Liver (tissue), 7 donors: ENCODE measurements at regions not wholly inside any gene's neighbourhood (a gene's known extent, or its start where the extent isn't known, plus 50 kb on each side); places are given as distances from the start of the nearest gene placed in this dataset.

Source experiments
- DNase-seq: peaks from one replicate; pipeline ENCODE4 v3.0.0-alpha.2; 2017; ENCODE audit warnings: low spot score
- H3K27ac ChIP-seq, 2 donors: one replicate each; pipeline ENCODE4 v1.7.0; 2013; ENCODE audit warnings: inconsistent platforms in 2 of 2, low read length in 2 of 2, control low read depth in 1 of 2, low read depth in 1 of 2, mild to moderate bottlenecking in 1 of 2
- H3K27me3 ChIP-seq, 4 donors: one replicate each; pipeline versions ENCODE4 v1.6.1 to v1.7.0; 2013; ENCODE audit warnings: low read length in 3 of 4, inconsistent platforms in 1 of 4, mild to moderate bottlenecking in 1 of 4, moderate library complexity in 1 of 4; ENCODE audit not compliant: control insufficient read depth in 4 of 4, insufficient read depth in 4 of 4
- H3K36me3 ChIP-seq, 4 donors: one replicate each; pipeline versions ENCODE4 v1.6.1 to v1.7.0; 2013; ENCODE audit warnings: low read length in 3 of 4, mild to moderate bottlenecking in 3 of 4, low read depth in 1 of 4, moderate library complexity in 1 of 4; ENCODE audit not compliant: control insufficient read depth in 4 of 4, insufficient read depth in 3 of 4
- H3K4me1 ChIP-seq, 4 donors: one replicate each; pipeline versions ENCODE4 v1.6.1 to v1.7.0; 2013; ENCODE audit warnings: low read length in 3 of 4, mild to moderate bottlenecking in 3 of 4, moderate library complexity in 1 of 4; ENCODE audit not compliant: control insufficient read depth in 4 of 4, insufficient read depth in 4 of 4
- H3K4me3 ChIP-seq, 3 donors: one replicate each; pipeline versions ENCODE4 v1.6.1 to v1.7.0; 2013; ENCODE audit warnings: low read length in 3 of 3, control low read depth in 1 of 3, low read depth in 1 of 3, mild to moderate bottlenecking in 1 of 3
- H3K9ac ChIP-seq, 2 donors: one replicate each; pipeline ENCODE4 v1.7.0; 2013; ENCODE audit warnings: low read length in 2 of 2, mild to moderate bottlenecking in 2 of 2, moderate library complexity in 2 of 2, control low read depth in 1 of 2, low read depth in 1 of 2
- H3K9me3 ChIP-seq, 4 donors: one replicate each; pipeline versions ENCODE4 v1.6.1 to v1.7.0; 2013; ENCODE audit warnings: low read length in 3 of 4; ENCODE audit not compliant: control insufficient read depth in 4 of 4
- EGR1 ChIP-seq, 2 donors: IDR thresholded peaks; 2 replicates each; pipeline ENCODE4 v1.6.1; 2016 to 2018; ENCODE audit warnings: antibody characterized with exemption in 2 of 2, low read depth in 2 of 2
- FOXA2 ChIP-seq: IDR thresholded peaks from 2 replicates; pipeline ENCODE4 v1.6.1; 2016; ENCODE audit warnings: antibody characterized with exemption
- GABPA ChIP-seq, 2 donors: IDR thresholded peaks in 1 of 2; conservative IDR thresholded peaks in 1 of 2; 2 replicates each; pipeline ENCODE4 v1.6.1; 2016; ENCODE audit warnings: antibody characterized with exemption in 2 of 2, mild to moderate bottlenecking in 1 of 2, moderate library complexity in 1 of 2
- HNF4A ChIP-seq, 2 donors: conservative IDR thresholded peaks; 2 replicates each; pipeline ENCODE4 v1.6.1; 2016; ENCODE audit warnings: antibody characterized with exemption in 2 of 2, mild to moderate bottlenecking in 2 of 2
- HNF4G ChIP-seq: IDR thresholded peaks from 2 replicates; pipeline ENCODE4 v1.6.1; 2016; ENCODE audit warnings: antibody characterized with exemption
- JUND ChIP-seq, 2 donors: IDR thresholded peaks; 2 replicates each; pipeline ENCODE4 v1.6.1; 2016; ENCODE audit warnings: antibody characterized with exemption in 2 of 2
- NR2F2 ChIP-seq: IDR thresholded peaks from 2 replicates; pipeline ENCODE4 v1.6.1; 2016; ENCODE audit warnings: antibody characterized with exemption
- REST ChIP-seq: IDR thresholded peaks from 2 replicates; pipeline ENCODE4 v1.6.1; 2016; ENCODE audit warnings: antibody characterized with exemption, mild to moderate bottlenecking
- RXRA ChIP-seq, 2 donors: IDR thresholded peaks; 2 replicates each; pipeline ENCODE4 v1.6.1; 2017 to 2018; ENCODE audit warnings: antibody characterized with exemption in 2 of 2, mild to moderate bottlenecking in 1 of 2
- SP1 ChIP-seq: IDR thresholded peaks from 2 replicates; pipeline ENCODE4 v1.6.1; 2018; ENCODE audit warnings: antibody characterized with exemption, mild to moderate bottlenecking
- TAF1 ChIP-seq: conservative IDR thresholded peaks from 2 replicates; pipeline ENCODE4 v1.6.1; 2016; ENCODE audit warnings: antibody characterized with exemption, mild to moderate bottlenecking
- ZBTB33 ChIP-seq: IDR thresholded peaks from 2 replicates; pipeline ENCODE4 v1.6.1; 2016; ENCODE audit warnings: antibody characterized with exemption
- WGBS: extraction: QIAGEN DNeasy Blood & Tissue Kit; methylation state at CpG from one replicate; pipeline ENCODE4 v1.1.7; 2013; 5-methylcytosine and 5-hydroxymethylcytosine counted together
- TF ChIP-seq, protein P1 (sequence below): IDR thresholded peaks from 2 replicates; pipeline ENCODE4 v1.6.1; 2016; ENCODE audit warnings: antibody characterized with exemption
- TF ChIP-seq, protein P2 (sequence below): IDR thresholded peaks from 2 replicates; pipeline ENCODE4 v1.6.1; 2016; ENCODE audit warnings: antibody characterized with exemption
- donor health status: healthy.
- donor health status: healthy.
- donor health status: healthy.
- donor health status: healthy.

GRCh38 chr2:19541884-19542283, 183.5 kb upstream of the OSR1 start (continued):
- TF ChIP-seq ZBTB33 (no peak), NR2F2 (no peak), EGR1 (IDR thresholded peaks at IDR 0.05; ENCODE audit: low read depth in 2 of 2) (no peak)

DNA sequence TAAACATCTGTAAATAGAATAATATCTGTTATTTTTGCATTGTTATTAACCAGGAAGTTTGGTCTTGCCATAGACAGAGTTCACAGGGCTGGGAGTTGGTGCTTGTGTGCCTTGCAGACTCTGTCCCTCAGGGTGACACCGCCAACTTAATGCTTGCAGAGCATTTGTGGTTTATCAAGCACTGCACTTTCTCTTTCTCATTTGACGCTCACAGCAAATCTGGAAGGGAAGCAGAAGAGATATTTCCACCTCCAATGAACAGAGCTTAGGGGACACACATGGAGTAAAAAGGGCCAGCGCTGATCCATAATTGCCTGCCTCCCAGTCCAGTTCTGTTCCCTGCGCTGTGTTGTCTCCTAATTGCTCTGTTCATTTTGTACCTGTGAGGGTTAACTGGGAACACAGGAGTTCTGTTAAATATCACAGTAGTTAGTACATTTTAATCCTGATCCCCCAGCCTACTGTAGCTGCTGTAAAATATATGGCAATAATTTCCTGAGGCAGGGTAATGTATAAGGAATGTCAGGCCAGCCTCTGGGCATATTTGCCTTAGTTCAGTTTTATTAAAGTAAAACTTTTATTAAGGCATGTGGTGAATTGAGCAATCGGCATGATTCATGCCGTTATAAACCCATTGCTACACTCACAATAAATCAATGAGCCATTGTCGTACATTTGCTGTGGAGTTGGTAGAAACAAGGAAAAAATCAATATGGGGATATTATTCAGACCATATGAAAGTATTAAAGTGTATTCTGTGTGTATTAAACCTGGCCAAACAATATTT, 182.5 kb upstream of the OSR1 start:
- no peak overlapping the region for H3K9ac ChIP-seq

DNA sequence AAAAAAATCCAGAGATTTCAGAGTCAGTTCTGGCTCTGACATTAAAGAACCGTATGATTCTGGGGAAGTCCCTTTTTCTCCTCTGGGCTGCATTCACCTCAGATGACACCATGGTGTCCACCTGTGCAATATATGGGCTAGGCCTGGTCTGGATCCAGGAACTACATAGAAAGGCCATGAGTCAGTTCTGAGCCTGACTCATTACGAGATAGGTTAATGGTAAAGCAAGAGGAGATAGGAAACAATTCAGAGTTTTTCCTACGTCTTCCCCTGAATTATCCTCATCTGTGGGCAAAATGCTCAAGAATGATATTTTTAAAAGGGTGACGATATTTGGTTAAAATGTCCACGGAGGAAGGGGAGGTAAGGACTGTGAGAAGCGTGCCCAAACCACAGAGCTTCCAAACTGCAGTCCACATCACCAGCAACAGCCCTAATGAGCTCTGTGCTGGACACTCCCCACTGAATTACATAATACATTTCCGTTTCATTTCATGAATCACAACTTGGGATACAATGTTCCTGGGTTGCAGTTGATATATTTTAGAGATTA, 180.1 kb upstream of the OSR1 start:
- H3K36me3 ChIP-seq = no peaks in the 10 kb centered on the region
- WGBS = 76% methylated on average over 7 of the region's 7 CpGs
- no peak overlapping the region for H3K9ac ChIP-seq
- H3K4me3 ChIP-seq = no peak overlapping the region
- H3K27me3 ChIP-seq = no peaks in the 10 kb centered on the region
- no peaks in the 10 kb centered on the region for H3K9me3 ChIP-seq
- TF ChIP-seq REST (no peak), EGR1 (IDR thresholded peaks at IDR 0.05; ENCODE audit: low read depth in 2 of 2) (no peak), JUND (IDR thresholded peaks at IDR 0.05) (no peak), NR2F2 (no peak), TAF1 (no peak), FOXA2 (no peak)
- DNase-seq = no peak
- H3K27ac ChIP-seq = no peak overlapping the region
- H3K4me1 ChIP-seq = peaks cover 0 to 4% (median 2%) of the 10 kb centered on the region in 4 donors

More for the DNA sequence above, 182.5 kb upstream of the OSR1 start:
- H3K27ac ChIP-seq = peak overlapping the region in 1 of 2 donors; percentile 61
- 58% methylated on average over 7 of the region's 7 CpGs for WGBS
- H3K4me3 ChIP-seq = no peak overlapping the region
- no peak for DNase-seq
- TF ChIP-seq FOXA2 = no peak
- no peak for TF ChIP-seq RXRA (IDR thresholded peaks at IDR 0.05)
- TF ChIP-seq TAF1 = no peak
- TF ChIP-seq, protein P1, sequence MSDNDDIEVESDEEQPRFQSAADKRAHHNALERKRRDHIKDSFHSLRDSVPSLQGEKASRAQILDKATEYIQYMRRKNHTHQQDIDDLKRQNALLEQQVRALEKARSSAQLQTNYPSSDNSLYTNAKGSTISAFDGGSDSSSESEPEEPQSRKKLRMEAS = no peak
- TF ChIP-seq HNF4G = no peak
- TF ChIP-seq HNF4A (conservative IDR thresholded peaks at IDR 0.05) = peak in 1 of 2 donors; percentile 5
- TF ChIP-seq, protein P2, sequence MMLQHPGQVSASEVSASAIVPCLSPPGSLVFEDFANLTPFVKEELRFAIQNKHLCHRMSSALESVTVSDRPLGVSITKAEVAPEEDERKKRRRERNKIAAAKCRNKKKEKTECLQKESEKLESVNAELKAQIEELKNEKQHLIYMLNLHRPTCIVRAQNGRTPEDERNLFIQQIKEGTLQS = no peak
- no peak for TF ChIP-seq ZBTB33
- TF ChIP-seq SP1 = no peak
- TF ChIP-seq GABPA (IDR thresholded peaks at IDR 0.05 in 1 of 2, conservative IDR thresholded peaks at IDR 0.05 in 1 of 2) = no peak
- peak; percentile 52 to 78 for TF ChIP-seq JUND (IDR thresholded peaks at IDR 0.05)
- peaks cover 0 to 4% (median 2%) of the 10 kb centered on the region in 4 donors for H3K4me1 ChIP-seq
- no peaks in the 10 kb centered on the region for H3K36me3 ChIP-seq
- no peaks in the 10 kb centered on the region for H3K9me3 ChIP-seq
- H3K27me3 ChIP-seq = no peaks in the 10 kb centered on the region
